WTC11 (cell line): ENCODE measurements at regions not wholly inside any gene's neighbourhood (a gene's known extent, or its start where the extent isn't known, plus 50 kb on each side); places are given as distances from the start of the nearest gene placed in this dataset.

ENCODE experiments used
- ATAC-seq: fragments of 200-7000 bp; cut with Tn5 transposase; 2 replicates; pipeline ENCODE4 v1.10.0; 2021; ENCODE audit warnings: mild to moderate bottlenecking, moderate library complexity
- CTCF ChIA-PET: fragments of 300-600 bp; sonication (Branson Sonifier 250); formaldehyde crosslinking; loops from one replicate; lab custom pipeline; 2021; ENCODE audit warnings: antibody characterized with exemption; lab: Charles Lee
- POLR2A ChIA-PET: fragments of 350-600 bp; sonication (Branson Sonifier 250); formaldehyde crosslinking; loops from one replicate; lab custom pipeline; 2021; ENCODE audit warnings: antibody characterized with exemption; lab: Charles Lee
- DNase-seq: peaks from one replicate; pipeline ENCODE4 v3.0.0; 2021; ENCODE audit warnings: low spot score
- H3K27ac Mint-ChIP-seq: 2 replicates; pipeline ENCODE4 v1.8.0; 2021; ENCODE audit warnings: mixed read lengths
- H3K27me3 Mint-ChIP-seq: 2 replicates; pipeline ENCODE4 v1.8.0; 2021; ENCODE audit warnings: low read depth, mild to moderate bottlenecking, moderate library complexity, mixed read lengths
- H3K36me3 Mint-ChIP-seq: 2 replicates; pipeline ENCODE4 v1.8.0; 2021; ENCODE audit warnings: mixed read lengths
- H3K4me1 Mint-ChIP-seq: 2 replicates; pipeline ENCODE4 v1.8.0; 2022; ENCODE audit warnings: mixed read lengths
- H3K4me3 Mint-ChIP-seq: 2 replicates; pipeline ENCODE4 v1.8.0; 2021; ENCODE audit warnings: mild to moderate bottlenecking, moderate library complexity, mixed read lengths
- H3K9me3 Mint-ChIP-seq: 2 replicates; pipeline ENCODE4 v1.8.0; 2021; ENCODE audit warnings: mixed read lengths
- AFF4 ChIP-seq: sonication (generic); formaldehyde crosslinking; IDR thresholded peaks from 2 replicates; pipeline ENCODE4 v1.8.1; 2023; ENCODE audit warnings: mild to moderate bottlenecking, missing genetic modification reagents, borderline replicate concordance
- ARID4B ChIP-seq: sonication (generic); formaldehyde crosslinking; IDR thresholded peaks from 2 replicates; pipeline ENCODE4 v1.8.0; 2023; ENCODE audit warnings: missing genetic modification reagents, mild to moderate bottlenecking, borderline replicate concordance
- ATF2 ChIP-seq: sonication (generic); formaldehyde crosslinking; IDR thresholded peaks from 2 replicates; pipeline ENCODE4 v1.8.1; 2022; ENCODE audit warnings: low read depth, missing genetic modification reagents, borderline replicate concordance
- ATF6 ChIP-seq: sonication (generic); formaldehyde crosslinking; IDR thresholded peaks from 2 replicates; pipeline ENCODE4 v1.8.1; 2023; ENCODE audit warnings: mild to moderate bottlenecking, missing genetic modification reagents
- CREB1 ChIP-seq: sonication (generic); formaldehyde crosslinking; IDR thresholded peaks from 2 replicates; pipeline ENCODE4 v1.8.0; 2023; ENCODE audit warnings: mild to moderate bottlenecking, missing genetic modification reagents
- ELF4 ChIP-seq: sonication (generic); formaldehyde crosslinking; IDR thresholded peaks from 2 replicates; pipeline ENCODE4 v1.8.1; 2022; ENCODE audit warnings: low read depth, mild to moderate bottlenecking, moderate library complexity, missing genetic modification reagents
- GABPB1 ChIP-seq: sonication (generic); formaldehyde crosslinking; IDR thresholded peaks from 2 replicates; pipeline ENCODE4 v1.8.1; 2023; ENCODE audit warnings: mild to moderate bottlenecking, missing genetic modification reagents
- GRHL2 ChIP-seq: fragments of 250-450 bp; sonication (Bioruptor Pico); IDR thresholded peaks from 2 replicates; pipeline ENCODE4 v1.8.0; 2022; ENCODE audit warnings: mild to moderate bottlenecking, moderate library complexity; ENCODE audit not compliant: insufficient replicate concordance, severe bottlenecking
- GTF2I ChIP-seq: fragments of 250-450 bp; sonication (Bioruptor Pico); conservative IDR thresholded peaks from 2 replicates; pipeline ENCODE4 v1.4.0; 2021; ENCODE audit warnings: mild to moderate bottlenecking
- HMGA2 ChIP-seq: fragments of 250-450 bp; sonication (Bioruptor Pico); IDR thresholded peaks from 2 replicates; pipeline ENCODE4 v1.4.0; 2021; ENCODE audit warnings: mild to moderate bottlenecking, moderate library complexity
- NR3C1 ChIP-seq: sonication (generic); formaldehyde crosslinking; conservative IDR thresholded peaks from 2 replicates; pipeline ENCODE4 v1.8.1; 2023; ENCODE audit warnings: low read depth, mild to moderate bottlenecking, missing genetic modification reagents
- PRRX2 ChIP-seq: fragments of 250-450 bp; sonication (Bioruptor Pico); IDR thresholded peaks from 2 replicates; pipeline ENCODE4 v1.8.0; 2021; ENCODE audit warnings: mild to moderate bottlenecking
- TCF7 ChIP-seq: sonication (generic); formaldehyde crosslinking; IDR thresholded peaks from 2 replicates; pipeline ENCODE4 v1.8.0; 2022; ENCODE audit warnings: mild to moderate bottlenecking, low read depth, missing genetic modification reagents, moderate library complexity
- USF2 ChIP-seq: sonication (generic); formaldehyde crosslinking; IDR thresholded peaks from 2 replicates; pipeline ENCODE4 v1.8.1; 2023; ENCODE audit warnings: mild to moderate bottlenecking, missing genetic modification reagents, moderate library complexity
- ZBTB43 ChIP-seq: sonication (generic); formaldehyde crosslinking; IDR thresholded peaks from 2 replicates; pipeline ENCODE4 v1.8.1; 2023; ENCODE audit warnings: mild to moderate bottlenecking, missing genetic modification reagents
- TF ChIP-seq, protein P1 (sequence below): sonication (generic); formaldehyde crosslinking; IDR thresholded peaks from 2 replicates; pipeline ENCODE4 v1.8.0; 2022; ENCODE audit warnings: mild to moderate bottlenecking, missing genetic modification reagents
- TF ChIP-seq, protein P2 (sequence below): sonication (generic); formaldehyde crosslinking; IDR thresholded peaks from 2 replicates; pipeline ENCODE4 v1.8.1; 2022; ENCODE audit warnings: low read depth, mild to moderate bottlenecking, moderate library complexity, missing genetic modification reagents, borderline replicate concordance

GRCh38 chr6:113288409-113288808 is 568.7 kb upstream of the MARCKS start (continued):
- TF ChIP-seq, protein P1, sequence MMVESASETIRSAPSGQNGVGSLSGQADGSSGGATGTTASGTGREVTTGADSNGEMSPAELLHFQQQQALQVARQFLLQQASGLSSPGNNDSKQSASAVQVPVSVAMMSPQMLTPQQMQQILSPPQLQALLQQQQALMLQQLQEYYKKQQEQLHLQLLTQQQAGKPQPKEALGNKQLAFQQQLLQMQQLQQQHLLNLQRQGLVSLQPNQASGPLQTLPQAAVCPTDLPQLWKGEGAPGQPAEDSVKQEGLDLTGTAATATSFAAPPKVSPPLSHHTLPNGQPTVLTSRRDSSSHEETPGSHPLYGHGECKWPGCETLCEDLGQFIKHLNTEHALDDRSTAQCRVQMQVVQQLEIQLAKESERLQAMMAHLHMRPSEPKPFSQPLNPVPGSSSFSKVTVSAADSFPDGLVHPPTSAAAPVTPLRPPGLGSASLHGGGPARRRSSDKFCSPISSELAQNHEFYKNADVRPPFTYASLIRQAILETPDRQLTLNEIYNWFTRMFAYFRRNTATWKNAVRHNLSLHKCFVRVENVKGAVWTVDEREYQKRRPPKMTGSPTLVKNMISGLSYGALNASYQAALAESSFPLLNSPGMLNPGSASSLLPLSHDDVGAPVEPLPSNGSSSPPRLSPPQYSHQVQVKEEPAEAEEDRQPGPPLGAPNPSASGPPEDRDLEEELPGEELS (CRISPR knock-in tag): no peak
- TF ChIP-seq, protein P2, sequence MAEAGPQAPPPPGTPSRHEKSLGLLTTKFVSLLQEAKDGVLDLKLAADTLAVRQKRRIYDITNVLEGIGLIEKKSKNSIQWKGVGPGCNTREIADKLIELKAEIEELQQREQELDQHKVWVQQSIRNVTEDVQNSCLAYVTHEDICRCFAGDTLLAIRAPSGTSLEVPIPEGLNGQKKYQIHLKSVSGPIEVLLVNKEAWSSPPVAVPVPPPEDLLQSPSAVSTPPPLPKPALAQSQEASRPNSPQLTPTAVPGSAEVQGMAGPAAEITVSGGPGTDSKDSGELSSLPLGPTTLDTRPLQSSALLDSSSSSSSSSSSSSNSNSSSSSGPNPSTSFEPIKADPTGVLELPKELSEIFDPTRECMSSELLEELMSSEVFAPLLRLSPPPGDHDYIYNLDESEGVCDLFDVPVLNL (CRISPR knock-in tag): no peak
- no peak for TF ChIP-seq NR3C1 (CRISPR knock-in tag)
- no peak for TF ChIP-seq GTF2I (CRISPR knock-in tag)
- TF ChIP-seq HMGA2 (CRISPR knock-in tag): no peak
- no peak for TF ChIP-seq ATF2 (CRISPR knock-in tag)
- no peak for TF ChIP-seq ARID4B
- TF ChIP-seq GABPB1 (CRISPR knock-in tag): no peak
- no peak for TF ChIP-seq GRHL2 (CRISPR knock-in tag)
- TF ChIP-seq ATF6 (CRISPR knock-in tag): no peak
- no peak for TF ChIP-seq USF2 (CRISPR knock-in tag)
- TF ChIP-seq CREB1 (CRISPR knock-in tag): no peak
- no peak for TF ChIP-seq TCF7 (CRISPR knock-in tag)
- no peak for TF ChIP-seq PRRX2
- TF ChIP-seq ELF4 (CRISPR knock-in tag): no peak

DNA sequence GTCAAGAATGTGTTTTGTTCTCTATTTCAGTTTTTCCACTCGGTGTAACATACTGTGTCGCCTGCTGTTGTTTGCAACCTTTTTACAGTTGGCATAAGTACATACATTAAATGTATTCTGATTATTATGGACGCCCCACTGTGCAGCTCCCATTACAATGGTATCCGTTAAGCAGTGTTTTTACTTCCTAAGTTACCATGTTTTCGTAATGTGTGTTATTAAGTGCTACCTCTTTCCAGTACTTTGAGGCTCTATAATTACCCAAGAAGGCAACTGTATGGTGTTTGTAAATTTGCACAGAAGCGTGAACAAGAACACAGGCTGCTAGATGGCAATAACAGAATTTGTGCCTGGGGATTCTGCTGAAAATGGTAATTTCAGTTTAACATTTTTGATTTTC is 568.0 kb upstream of the MARCKS start:
- no peak overlapping the region for H3K4me3 Mint-ChIP-seq
- no peak; the same call in 1 of the 2 replicates for ATAC-seq
- no peak for TF ChIP-seq GABPB1 (CRISPR knock-in tag)
- no peak for TF ChIP-seq HMGA2 (CRISPR knock-in tag)
- TF ChIP-seq ZBTB43 (CRISPR knock-in tag): no peak
- no peak for TF ChIP-seq AFF4
- TF ChIP-seq, all 79 proteins: peak for 0
- no peak for DNase-seq
- peaks cover 3% of the 10 kb centered on the region; the same call in 1 of the 2 replicates for H3K27me3 Mint-ChIP-seq
- ChIA-PET POLR2A (no interaction called here), CTCF (no interaction called here)
- H3K9me3 Mint-ChIP-seq: peaks cover 20% of the 10 kb centered on the region
- H3K4me1 Mint-ChIP-seq: peaks cover 20% of the 10 kb centered on the region
- H3K27ac Mint-ChIP-seq: no peak overlapping the region
- H3K36me3 Mint-ChIP-seq: peaks cover 11% of the 10 kb centered on the region
